DLD1 (cell line): ENCODE measurements at regions not wholly inside any gene's neighbourhood (a gene's known extent, or its start where the extent isn't known, plus 50 kb on each side); places are given as distances from the start of the nearest gene placed in this dataset.
"Not testable (repeated sequence)": the region's sequence is repeated elsewhere in the genome, so short reads cannot be mapped to it uniquely, and the experiment has no call there.

Source experiments
- in situ Hi-C: cut with HindIII; loops from 2 replicates; pipeline ENCODE4 v1.10.0; 2017; ENCODE audit warnings: low sequenced_read_pairs

DNA sequence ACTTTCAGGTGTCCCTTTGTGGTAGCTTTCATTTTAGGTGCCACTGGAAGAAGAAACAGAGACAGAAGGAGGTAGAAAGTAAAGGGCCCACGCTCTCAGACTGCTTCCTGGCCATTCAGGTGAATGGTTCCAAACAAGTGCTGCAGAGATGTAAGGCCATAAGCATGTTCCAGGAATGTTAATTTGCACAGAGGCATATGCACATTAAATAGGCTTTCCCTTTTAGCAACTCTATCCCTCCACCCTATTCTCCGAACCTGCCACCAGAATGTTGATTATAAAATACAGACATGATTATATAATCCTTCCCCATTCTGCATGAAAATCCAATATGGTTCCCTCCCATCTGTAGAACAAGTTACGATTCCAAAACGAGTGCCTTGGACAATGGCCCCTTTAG lies 297.2 kb downstream of the C6orf118 start:
- in situ Hi-C loops, result no loop called here

DNA sequence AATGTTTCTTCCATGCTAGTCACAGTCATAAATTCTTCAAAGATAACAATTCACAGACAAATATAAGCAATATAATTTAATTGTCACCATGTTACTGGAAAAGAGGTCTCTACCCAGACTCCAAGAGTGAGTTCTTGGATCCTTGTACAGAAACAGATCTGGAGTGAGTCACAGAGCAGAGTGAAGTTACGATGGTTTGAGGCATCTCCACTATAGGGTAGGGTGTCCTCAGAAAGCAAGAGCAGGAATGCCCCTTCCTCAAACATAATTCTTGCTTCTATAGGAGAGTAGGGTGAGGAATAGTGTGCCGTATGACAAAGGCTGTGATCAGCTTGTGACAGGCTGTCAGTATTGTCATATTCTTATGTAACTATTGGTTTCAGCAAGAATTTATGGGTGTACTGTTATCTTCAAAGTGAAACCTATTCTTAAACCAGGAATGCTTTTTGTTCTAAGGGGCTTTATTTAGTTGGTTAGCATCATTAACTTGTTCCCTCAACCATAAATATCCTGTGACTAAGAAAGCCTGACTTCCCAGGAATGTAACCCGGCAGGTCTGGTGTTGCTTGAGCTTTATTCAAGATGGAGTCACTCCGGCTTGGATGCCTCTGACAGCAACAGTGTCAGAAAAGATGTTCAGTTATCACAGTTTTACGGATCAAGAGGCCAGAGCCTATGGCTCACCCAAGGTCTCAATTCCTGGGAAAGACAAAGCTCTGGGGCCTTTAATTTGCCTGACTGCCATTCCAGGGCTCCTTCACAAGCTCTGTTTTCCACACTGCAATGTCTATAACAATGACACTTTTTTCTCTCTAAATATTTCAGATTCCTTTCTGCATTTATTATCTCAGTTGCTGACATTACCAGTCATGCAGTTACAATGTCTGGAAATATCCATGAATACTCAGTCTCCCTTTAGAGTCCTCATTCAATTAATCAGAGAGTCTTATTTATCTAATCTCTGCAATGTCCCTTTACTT lies 298.6 kb downstream of the C6orf118 start:
- in situ Hi-C loops, result no loop called here

DNA sequence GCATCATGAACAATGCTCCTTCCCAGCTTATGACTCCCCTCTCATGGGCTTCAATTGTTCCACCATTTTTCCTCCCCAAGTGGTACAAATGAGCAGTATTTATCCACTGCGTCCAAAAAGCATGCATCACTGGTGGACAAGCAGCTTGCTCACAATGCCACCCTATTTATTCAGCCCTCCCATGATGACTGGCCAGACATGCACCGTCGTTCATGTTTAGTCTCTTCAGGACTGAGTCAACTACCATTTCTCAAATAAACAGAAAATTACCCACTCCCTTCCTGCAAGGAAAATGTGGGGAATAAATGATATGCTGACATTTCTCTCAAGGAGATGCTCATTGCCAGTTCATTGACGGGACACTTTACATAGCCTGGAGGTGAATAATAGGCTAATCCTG lies 300.4 kb downstream of the C6orf118 start:
- in situ Hi-C loops, result no loop called here

GRCh38 chr6:165002866-165003265 lies 306.5 kb downstream of the C6orf118 start:
- in situ Hi-C loops, result no loop called here

DNA sequence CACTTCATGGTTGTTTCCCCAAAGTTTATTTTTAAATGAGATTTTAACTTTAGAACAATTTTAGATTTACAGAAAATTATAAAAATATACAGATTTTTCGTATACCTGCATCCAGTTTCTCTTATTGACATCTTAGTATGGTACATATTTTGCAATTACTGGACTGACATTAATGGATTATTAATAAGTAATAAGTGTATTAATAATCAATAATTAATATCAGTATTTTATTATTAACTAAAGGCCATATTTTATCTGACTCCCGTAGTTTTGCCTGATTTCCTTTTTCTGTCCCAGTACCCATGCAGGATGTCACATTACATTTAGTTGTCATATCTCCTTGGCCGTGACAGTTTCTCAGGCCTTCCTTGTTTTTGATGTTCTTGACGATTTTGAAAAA lies 307.0 kb downstream of the C6orf118 start:
- in situ Hi-C loops, result no loop called here

DNA sequence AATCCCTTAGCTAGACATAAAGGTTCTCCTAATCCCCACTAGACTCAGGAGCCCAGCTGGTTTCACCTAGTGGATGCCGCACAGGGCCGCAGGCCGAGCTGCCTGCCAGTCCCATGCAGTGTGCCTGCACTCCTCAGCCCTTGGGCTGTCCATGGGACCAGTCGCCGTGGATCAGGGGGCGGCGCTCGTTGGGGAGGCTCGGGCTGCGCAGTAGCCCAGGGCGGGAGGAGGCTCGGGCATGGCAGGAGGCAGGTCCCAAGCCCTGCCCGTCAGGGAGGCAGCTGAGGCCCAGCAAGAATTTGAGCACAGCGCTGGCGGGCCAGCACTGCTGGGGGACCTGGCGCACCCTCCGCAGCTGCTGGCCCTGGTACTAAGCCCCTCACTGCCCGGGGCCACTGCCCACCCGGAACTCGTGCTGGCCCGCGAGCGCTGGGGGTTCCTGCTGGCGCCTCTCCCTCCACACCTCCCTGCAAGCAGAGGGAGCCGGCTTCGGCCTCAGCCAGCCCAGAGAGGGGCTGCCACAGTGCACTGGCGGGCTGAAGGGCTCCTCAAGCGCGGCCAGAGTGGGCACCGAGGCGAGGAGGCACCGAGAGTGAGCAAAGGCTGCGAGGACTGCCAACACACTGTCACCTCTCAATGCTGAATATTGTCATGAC lies 307.8 kb downstream of the C6orf118 start:
- in situ Hi-C loops, result no loop called here

- in situ Hi-C loops, result no loop called here
Observed at GRCh38 chr6:164998297-164998696, 311.1 kb downstream of the C6orf118 start.

DNA sequence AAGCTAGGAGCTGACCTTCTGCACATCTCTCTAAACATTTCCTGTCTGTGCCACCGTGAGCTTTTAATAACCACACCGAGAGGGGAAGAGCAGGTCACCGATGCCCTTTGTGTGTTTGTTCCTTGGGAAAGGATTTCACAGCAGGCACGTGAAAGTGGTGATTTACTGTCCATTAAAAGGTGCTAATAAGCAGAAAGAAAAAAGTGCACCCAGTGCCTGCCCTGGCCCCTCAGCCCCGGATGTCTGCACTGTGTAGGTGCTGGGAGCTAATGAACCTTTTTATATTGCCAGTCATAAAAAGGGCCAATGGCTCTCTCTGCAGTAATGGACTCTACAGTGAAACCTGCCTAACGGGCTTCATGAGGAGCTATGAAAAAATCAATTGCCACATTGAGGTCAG lies 312.6 kb downstream of the C6orf118 start:
- in situ Hi-C loops, result no loop called here

DNA sequence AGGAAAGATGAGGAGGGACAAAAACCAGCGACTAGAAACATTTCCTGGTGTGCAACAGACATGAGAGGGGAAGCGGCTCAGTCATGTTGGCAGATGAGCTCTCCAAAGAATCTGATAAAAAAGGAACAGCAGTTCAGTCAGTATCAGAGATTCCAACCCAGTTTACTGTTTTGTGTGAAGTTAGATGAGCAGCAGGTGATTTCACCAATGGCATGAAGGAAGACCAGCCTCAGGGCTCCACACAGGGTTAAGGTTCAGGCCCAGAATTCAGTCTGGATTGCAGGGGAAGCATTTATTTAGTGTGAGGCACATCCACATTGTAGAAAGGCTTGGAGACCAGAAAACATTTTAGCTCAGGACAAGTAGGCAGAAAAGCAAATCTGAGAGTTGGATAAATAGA lies 317.8 kb downstream of the C6orf118 start:
- in situ Hi-C loops, result no loop called here

GRCh38 chr6:164990901-164991300 lies 318.5 kb downstream of the C6orf118 start:
- in situ Hi-C loops, result no loop called here

- in situ Hi-C loops, result no loop called here
Observed at GRCh38 chr6:164982389-164982788, 327.0 kb downstream of the C6orf118 start.

DNA sequence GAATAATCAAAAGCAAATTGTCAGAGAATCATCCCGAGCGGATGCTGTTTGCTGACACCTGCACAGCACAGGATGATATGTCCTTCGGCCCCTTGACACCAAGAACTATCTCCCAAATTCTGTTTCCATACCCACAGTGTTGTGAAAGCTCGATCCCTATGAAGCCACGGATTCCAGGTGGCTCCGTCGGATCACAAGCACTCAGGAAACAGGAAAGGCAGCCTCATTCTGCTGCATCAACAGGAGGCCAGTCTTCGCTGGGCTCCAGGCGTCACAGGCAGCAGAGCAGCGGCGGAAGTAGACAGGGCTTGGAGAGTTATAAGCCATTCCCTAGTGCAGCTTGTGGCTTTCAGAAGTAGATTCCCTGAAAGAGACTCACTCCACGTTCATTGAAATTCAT lies 342.3 kb downstream of the C6orf118 start:
- in situ Hi-C loops, result no loop called here

GRCh38 chr6:164962805-164963204 lies 346.6 kb downstream of the C6orf118 start:
- in situ Hi-C loops, result no loop called here

DNA sequence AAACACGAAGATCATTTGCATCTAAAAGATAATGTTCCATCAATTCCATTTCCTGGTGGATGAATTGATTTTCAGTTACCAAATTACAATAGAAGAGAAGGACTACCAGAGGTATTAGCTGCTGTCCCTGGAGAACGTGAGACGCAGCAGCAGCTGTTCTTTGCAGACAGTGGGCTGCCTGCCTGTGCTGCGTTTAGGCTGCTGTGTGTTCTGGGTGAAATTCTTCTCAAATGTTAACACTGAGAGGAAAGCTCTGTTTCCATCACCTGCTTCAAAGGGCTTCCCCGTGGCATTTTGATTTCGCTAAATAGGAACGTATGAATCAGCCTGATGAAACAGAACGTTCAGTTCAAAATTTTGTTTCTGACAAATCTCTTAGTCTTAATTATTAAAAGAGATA lies 362.2 kb downstream of the C6orf118 start:
- in situ Hi-C loops, result no loop called here

GRCh38 chr6:164942271-164942670 lies 367.1 kb downstream of the C6orf118 start:
- in situ Hi-C loops, result no loop called here

DNA sequence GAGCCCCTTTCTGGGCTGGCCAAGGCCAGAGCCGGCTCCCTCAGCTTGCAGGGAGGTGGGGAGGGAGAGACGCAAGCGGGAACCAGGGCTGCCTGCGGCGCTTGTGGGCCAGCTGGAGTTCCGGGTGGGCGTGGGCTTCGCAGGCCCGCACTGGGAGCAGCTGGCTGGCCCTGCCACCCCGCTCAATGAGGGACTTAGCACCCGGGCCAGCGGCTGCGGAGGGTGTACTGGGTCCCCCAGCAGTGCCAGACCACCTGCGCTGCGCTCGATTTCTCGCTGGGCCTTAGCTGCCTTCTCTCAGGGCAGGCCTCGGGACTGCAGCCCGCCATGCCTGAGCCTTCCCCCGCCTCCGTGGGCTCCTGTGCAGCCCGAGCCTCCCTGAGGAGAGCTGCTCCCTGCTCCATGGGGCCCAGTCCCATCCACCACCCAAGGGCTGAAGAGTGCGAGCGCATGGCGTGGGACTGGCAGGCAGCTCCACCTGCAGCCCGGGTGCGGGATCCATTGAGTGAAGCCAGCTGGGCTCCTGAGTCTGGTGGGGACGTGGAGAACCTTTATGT lies 376.1 kb downstream of the C6orf118 start:
- in situ Hi-C loops, result not testable (repeated sequence)

DNA sequence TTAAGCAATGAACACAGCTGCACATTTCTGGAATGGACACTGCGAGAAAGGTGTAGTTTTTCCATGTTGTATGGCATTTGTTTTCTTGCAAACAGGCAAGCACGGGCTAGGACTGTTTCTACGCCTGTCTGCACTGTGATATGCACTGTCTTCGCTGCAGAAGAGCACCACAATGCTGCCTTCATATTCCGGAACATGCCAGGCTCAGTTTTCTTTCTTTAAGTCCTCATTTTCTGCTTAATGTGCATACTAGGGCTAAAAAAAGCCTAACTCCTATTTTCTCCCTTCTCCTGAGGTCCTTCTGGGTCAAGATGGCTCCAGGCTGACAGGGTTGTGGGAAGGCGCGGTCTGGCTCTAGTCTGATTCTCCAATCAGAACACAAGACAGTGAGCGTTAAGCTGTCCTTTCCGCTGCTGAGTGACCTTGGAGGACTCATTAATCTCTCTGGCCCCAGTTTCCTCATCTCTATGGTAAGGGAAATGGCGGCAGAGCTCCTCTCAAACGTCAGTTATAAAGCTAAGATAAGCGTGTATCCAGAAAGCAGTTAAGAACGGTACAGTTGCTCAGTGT lies 379.9 kb downstream of the C6orf118 start:
- in situ Hi-C loops, result no loop called here

GRCh38 chr6:164928728-164929407 lies 380.5 kb downstream of the C6orf118 start:
- in situ Hi-C loops, result no loop called here

DNA sequence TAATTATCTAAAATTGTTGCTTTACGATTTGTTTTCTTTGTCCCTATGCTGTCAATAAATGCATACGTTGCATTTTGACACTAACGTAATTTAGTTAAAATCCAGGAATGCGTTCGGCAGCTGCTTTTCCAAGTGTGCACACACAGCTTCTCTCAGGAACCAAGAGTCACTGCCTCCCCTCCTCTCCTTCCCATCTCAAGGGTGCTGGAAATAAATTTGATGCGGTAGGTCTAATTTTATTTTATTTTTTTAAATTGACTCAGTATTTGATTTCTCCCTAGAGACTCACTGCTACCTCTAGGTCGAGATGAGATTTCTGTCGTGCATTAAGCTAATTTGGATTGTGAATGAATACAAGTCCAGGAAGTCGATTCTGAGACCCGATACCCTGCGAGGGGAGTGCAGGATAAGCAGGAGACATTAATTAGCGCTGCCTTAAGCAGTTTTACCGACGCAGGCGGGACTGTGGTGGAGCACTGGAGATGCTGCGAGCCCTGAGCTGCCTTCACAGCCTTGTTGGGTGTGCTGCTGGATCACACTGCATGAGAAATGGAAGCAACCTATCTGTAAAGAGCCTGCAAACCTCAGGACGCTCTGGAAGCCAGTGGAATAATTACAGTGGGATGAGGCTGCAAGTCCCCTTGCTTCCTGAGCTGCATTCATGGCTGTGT lies 381.2 kb downstream of the C6orf118 start:
- in situ Hi-C loops, result no loop called here

DNA sequence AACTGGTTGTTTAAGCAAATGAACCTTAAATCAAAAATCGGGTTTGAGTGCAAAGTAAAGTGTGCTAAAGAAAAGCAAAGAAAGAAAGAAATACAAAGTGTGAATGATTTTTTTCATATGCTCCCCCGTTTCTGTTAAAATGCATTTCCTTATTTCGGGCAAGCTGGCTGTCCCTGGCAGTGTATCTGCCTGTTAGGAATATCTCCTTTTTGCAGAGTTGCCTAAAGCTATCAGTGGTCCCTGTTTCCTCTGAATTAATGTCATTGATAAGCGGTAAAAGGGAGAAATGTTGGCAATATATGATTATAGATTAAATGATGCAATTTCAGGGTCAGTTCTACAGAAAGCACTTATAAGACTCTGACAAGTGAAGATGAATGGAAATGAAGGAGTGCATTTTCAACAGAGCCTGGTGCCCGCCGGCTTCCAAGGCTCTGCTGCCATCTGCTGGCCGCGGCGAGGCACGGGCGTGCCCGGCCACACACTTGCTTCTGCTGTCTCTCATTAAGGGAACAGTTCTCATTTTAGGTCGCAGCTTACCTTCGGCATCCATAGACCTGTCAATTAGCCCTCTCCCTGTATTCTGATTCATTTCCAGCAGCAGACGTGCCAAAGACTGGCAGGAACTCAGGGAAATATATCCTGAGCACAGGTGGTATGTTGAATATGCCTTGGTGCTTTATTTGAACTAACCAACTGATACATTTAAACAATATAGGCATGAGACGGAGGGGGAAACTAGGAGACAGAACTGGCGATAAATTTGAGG lies 381.9 kb downstream of the C6orf118 start:
- in situ Hi-C loops, result no loop called here
